CD8-positive, alpha-beta memory T cell (primary cell): ENCODE measurements at regions not wholly inside any gene's neighbourhood (a gene's known extent, or its start where the extent isn't known, plus 50 kb on each side); places are given as distances from the start of the nearest gene placed in this dataset.
A peak's percentile ranks its signal among the peaks of the same experiment; 100 is the strongest.

Source experiments
- CTCF ChIA-PET: fragments of 350-600 bp; sonication (Branson Sonifier 250); formaldehyde crosslinking; loops from one replicate; lab custom pipeline; 2021; ENCODE audit warnings: antibody characterized with exemption; lab: Charles Lee
- POLR2A ChIA-PET: fragments of 350-600 bp; sonication (Branson Sonifier 250); formaldehyde crosslinking; loops from one replicate; lab custom pipeline; 2021; ENCODE audit warnings: antibody characterized with exemption; lab: Charles Lee
- DNase-seq, 5 donors: peaks; one replicate each; pipeline versions ENCODE4 v3.0.0 to v3.0.0-alpha.2; 2020 to 2022; ENCODE audit warnings: mixed read lengths in 1 of 5
- H3K27ac ChIP-seq: one replicate; pipeline ENCODE4 v1.7.0; 2013; ENCODE audit warnings: low read depth, mild to moderate bottlenecking, low read length, moderate library complexity
- H3K27me3 ChIP-seq: 2 replicates; pipeline ENCODE4 v1.7.0; 2013; ENCODE audit warnings: low read length, mild to moderate bottlenecking; ENCODE audit not compliant: insufficient read depth, poor library complexity, severe bottlenecking
- H3K36me3 ChIP-seq: 2 replicates; pipeline ENCODE4 v1.7.0; 2013; ENCODE audit warnings: mild to moderate bottlenecking, low read length, moderate library complexity; ENCODE audit not compliant: insufficient read depth
- H3K4me1 ChIP-seq: 2 replicates; pipeline ENCODE4 v1.7.0; 2013; ENCODE audit warnings: mild to moderate bottlenecking, low read length, moderate library complexity; ENCODE audit not compliant: insufficient read depth
- H3K4me3 ChIP-seq: 2 replicates; pipeline ENCODE4 v1.7.0; 2013; ENCODE audit warnings: mild to moderate bottlenecking, low read length
- H3K9me3 ChIP-seq: 2 replicates; pipeline ENCODE4 v1.7.0; 2013; ENCODE audit warnings: mild to moderate bottlenecking, low read length
- H3K27ac Mint-ChIP-seq, 8 donors: one replicate each; pipeline ENCODE4 v1.8.0; 2020 to 2021; ENCODE audit warnings: mixed read lengths in 8 of 8, mild to moderate bottlenecking in 6 of 8, inconsistent platforms in 3 of 8, moderate library complexity in 3 of 8
- H3K27me3 Mint-ChIP-seq, 2 donors: one replicate each; pipeline ENCODE4 v1.8.0; 2020 to 2021; ENCODE audit warnings: mixed read lengths in 2 of 2, mild to moderate bottlenecking in 1 of 2, moderate library complexity in 1 of 2
- H3K36me3 Mint-ChIP-seq, 3 donors: one replicate each; pipeline ENCODE4 v1.8.0; 2020 to 2021; ENCODE audit warnings: mixed read lengths in 3 of 3, inconsistent platforms in 1 of 3, mild to moderate bottlenecking in 1 of 3
- H3K4me1 Mint-ChIP-seq, 3 donors: one replicate each; pipeline ENCODE4 v1.8.0; 2020 to 2021; ENCODE audit warnings: mixed read lengths in 3 of 3, inconsistent platforms in 1 of 3, mild to moderate bottlenecking in 1 of 3
- H3K4me3 Mint-ChIP-seq, 7 donors: one replicate each; pipeline ENCODE4 v1.8.0; 2020 to 2021; ENCODE audit warnings: mixed read lengths in 7 of 7, mild to moderate bottlenecking in 6 of 7, moderate library complexity in 4 of 7, inconsistent platforms in 2 of 7
- H3K9me3 Mint-ChIP-seq, 5 donors: one replicate each; pipeline ENCODE4 v1.8.0; 2020 to 2022; ENCODE audit warnings: mixed read lengths in 5 of 5, mild to moderate bottlenecking in 3 of 5, moderate library complexity in 2 of 5, inconsistent platforms in 1 of 5

- CTCF ChIA-PET: no interaction called here
- H3K27ac Mint-ChIP-seq: no peak overlapping the region
- no peaks in the 10 kb centered on the region for H3K4me1 ChIP-seq
- no peak overlapping the region for H3K27ac ChIP-seq
- H3K36me3 ChIP-seq: no peaks in the 10 kb centered on the region
- peaks cover 6 to 18% (median 10%) of the 10 kb centered on the region in 3 donors for H3K4me1 Mint-ChIP-seq
- DNase-seq: no peak
- no peak overlapping the region for H3K4me3 ChIP-seq
- H3K9me3 ChIP-seq: no peaks in the 10 kb centered on the region
- POLR2A ChIA-PET: no interaction called here
- H3K9me3 Mint-ChIP-seq: no peaks in the 10 kb centered on the region
- no peaks in the 10 kb centered on the region for H3K27me3 Mint-ChIP-seq
- H3K27me3 ChIP-seq: no peaks in the 10 kb centered on the region
- peaks cover 0 to 4% (median 0%) of the 10 kb centered on the region in 3 donors for H3K36me3 Mint-ChIP-seq
- H3K4me3 Mint-ChIP-seq: no peak overlapping the region
Measured at GRCh38 chr3:152126260-152126659, 142.5 kb upstream of the MBNL1 start.

DNA sequence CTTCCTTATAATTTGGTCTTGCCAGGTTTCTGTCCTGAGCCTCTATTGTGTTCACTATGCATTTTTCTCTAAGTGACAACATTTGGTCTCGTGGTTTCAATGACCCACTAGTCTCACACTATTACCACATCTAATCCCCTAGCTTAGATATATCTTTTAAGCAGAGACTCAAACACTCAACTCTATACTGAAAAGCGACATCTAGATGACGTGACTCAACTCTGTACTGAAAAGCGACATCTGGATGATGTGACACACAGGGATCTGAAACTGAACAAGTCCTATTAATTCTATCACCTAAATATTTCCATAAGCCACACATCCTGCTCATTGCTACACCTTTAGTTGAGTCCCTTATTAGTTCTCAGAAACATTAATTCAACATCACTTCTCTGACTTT, 141.7 kb upstream of the MBNL1 start:
- no peaks in the 10 kb centered on the region for H3K9me3 Mint-ChIP-seq
- no peak overlapping the region for H3K27ac ChIP-seq
- H3K9me3 ChIP-seq: no peaks in the 10 kb centered on the region
- CTCF ChIA-PET: no interaction called here
- H3K27me3 ChIP-seq: no peaks in the 10 kb centered on the region
- no peaks in the 10 kb centered on the region for H3K27me3 Mint-ChIP-seq
- H3K4me1 Mint-ChIP-seq: peaks cover 6 to 18% (median 10%) of the 10 kb centered on the region in 3 donors
- H3K4me1 ChIP-seq: no peaks in the 10 kb centered on the region
- no peak overlapping the region for H3K4me3 ChIP-seq
- DNase-seq: no peak
- peak overlapping the region in 1 of 7 donors; percentile 19 for H3K4me3 Mint-ChIP-seq
- peaks cover 0 to 4% (median 0%) of the 10 kb centered on the region in 3 donors for H3K36me3 Mint-ChIP-seq
- POLR2A ChIA-PET: no interaction called here
- H3K36me3 ChIP-seq: no peaks in the 10 kb centered on the region
- H3K27ac Mint-ChIP-seq: no peak overlapping the region

- no peak overlapping the region for H3K27ac ChIP-seq
- CTCF ChIA-PET: no interaction called here
- H3K4me3 ChIP-seq: no peak overlapping the region
- POLR2A ChIA-PET: no interaction called here
- Mint-ChIP-seq H3K36me3 (peaks cover 0 to 4% (median 0%) of the 10 kb centered on the region in 3 donors), H3K4me3 (no peak overlapping the region), H3K27ac (no peak overlapping the region), H3K4me1 (peaks cover 4 to 12% (median 8%) of the 10 kb centered on the region in 3 donors), H3K9me3 (no peaks in the 10 kb centered on the region), H3K27me3 (no peaks in the 10 kb centered on the region)
- no peaks in the 10 kb centered on the region for H3K9me3 ChIP-seq
- no peaks in the 10 kb centered on the region for H3K27me3 ChIP-seq
- DNase-seq: no peak
- no peaks in the 10 kb centered on the region for H3K36me3 ChIP-seq
- no peaks in the 10 kb centered on the region for H3K4me1 ChIP-seq
Measured at GRCh38 chr3:152128356-152128755, 140.4 kb upstream of the MBNL1 start.

DNA sequence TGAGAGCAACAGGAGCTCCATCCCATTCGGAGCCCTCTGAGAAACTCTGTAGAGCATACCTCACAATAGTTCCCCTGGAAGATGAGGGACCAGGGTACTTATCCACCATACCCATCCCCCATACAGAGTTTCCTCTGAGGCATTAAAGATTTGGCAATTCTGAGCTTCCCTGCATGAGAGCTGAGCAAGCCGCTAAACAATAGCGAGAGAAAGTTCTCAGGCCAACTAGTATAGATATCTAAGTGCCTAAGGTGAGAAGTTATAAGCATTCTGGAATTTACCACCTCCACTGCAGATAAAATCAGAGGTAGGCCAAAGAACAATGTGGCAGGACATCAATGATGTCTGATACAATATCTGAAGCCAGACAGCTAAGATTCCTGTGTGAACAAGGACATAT, 129.1 kb upstream of the MBNL1 start:
- ChIA-PET POLR2A (interaction anchor here (0.7 kb wide), 1 partner anchor 1726 kb away, joined by 3 read pairs; no protein-coding TSS in a partner anchor), CTCF (no interaction called here)
- H3K27me3 ChIP-seq: no peaks in the 10 kb centered on the region
- no peak overlapping the region for H3K27ac ChIP-seq
- Mint-ChIP-seq H3K4me1 (no peaks in the 10 kb centered on the region), H3K27me3 (no peaks in the 10 kb centered on the region), H3K36me3 (peaks cover 0 to 11% (median 6%) of the 10 kb centered on the region in 3 donors), H3K9me3 (peaks cover 0 to 4% (median 3%) of the 10 kb centered on the region in 5 donors), H3K27ac (no peak overlapping the region), H3K4me3 (no peak overlapping the region)
- no peaks in the 10 kb centered on the region for H3K9me3 ChIP-seq
- H3K4me1 ChIP-seq: no peaks in the 10 kb centered on the region
- no peak for DNase-seq
- no peak overlapping the region for H3K4me3 ChIP-seq
- no peaks in the 10 kb centered on the region for H3K36me3 ChIP-seq

DNA sequence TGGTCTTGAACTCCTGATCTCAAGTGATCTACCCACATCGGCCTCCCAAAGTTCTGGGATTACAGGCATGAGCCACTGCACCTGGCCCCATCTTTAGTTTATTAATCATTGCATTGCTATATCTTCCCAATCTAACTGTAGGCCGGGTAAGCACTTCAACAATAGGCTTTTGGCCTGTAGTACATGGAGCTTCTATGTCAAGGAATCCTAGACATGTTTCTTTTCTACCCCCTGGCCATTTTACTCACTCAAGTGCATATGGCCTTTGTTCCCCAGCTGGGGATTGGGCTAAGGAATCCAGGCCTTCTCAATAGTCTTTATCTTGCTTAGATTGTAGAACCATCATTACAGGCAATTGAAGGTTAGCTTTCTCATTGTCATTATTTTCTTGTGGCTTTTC, 122.3 kb upstream of the MBNL1 start:
- ChIA-PET CTCF (no interaction called here), POLR2A (no interaction called here)
- no peak overlapping the region for H3K4me3 Mint-ChIP-seq

GRCh38 chr3:152147748-152148147, 121.0 kb upstream of the MBNL1 start:
- H3K27me3 ChIP-seq: no peaks in the 10 kb centered on the region
- Mint-ChIP-seq H3K9me3 (no peaks in the 10 kb centered on the region), H3K27me3 (peaks cover 2 to 3% of the 10 kb centered on the region in 2 donors), H3K4me3 (no peak overlapping the region), H3K27ac (no peak overlapping the region), H3K4me1 (peaks cover 2 to 4% (median 2%) of the 10 kb centered on the region in 3 donors), H3K36me3 (peaks cover 0 to 3% (median 0%) of the 10 kb centered on the region in 3 donors)
- ChIA-PET CTCF (no interaction called here), POLR2A (no interaction called here)
- H3K4me3 ChIP-seq: no peak overlapping the region
- H3K36me3 ChIP-seq: no peaks in the 10 kb centered on the region
- no peaks in the 10 kb centered on the region for H3K9me3 ChIP-seq
- DNase-seq: no peak
- no peaks in the 10 kb centered on the region for H3K4me1 ChIP-seq
- no peak overlapping the region for H3K27ac ChIP-seq

More for the DNA sequence above, 122.3 kb upstream of the MBNL1 start:
- Mint-ChIP-seq H3K4me1 (peaks cover 2 to 4% (median 2%) of the 10 kb centered on the region in 3 donors), H3K27me3 (peaks cover 2 to 3% of the 10 kb centered on the region in 2 donors), H3K36me3 (peaks cover 0 to 3% (median 0%) of the 10 kb centered on the region in 3 donors), H3K9me3 (no peaks in the 10 kb centered on the region), H3K27ac (no peak overlapping the region)
- no peaks in the 10 kb centered on the region for H3K4me1 ChIP-seq
- no peak overlapping the region for H3K27ac ChIP-seq
- DNase-seq: no peak
- H3K36me3 ChIP-seq: no peaks in the 10 kb centered on the region
- H3K9me3 ChIP-seq: no peaks in the 10 kb centered on the region
- no peaks in the 10 kb centered on the region for H3K27me3 ChIP-seq
- H3K4me3 ChIP-seq: no peak overlapping the region

DNA sequence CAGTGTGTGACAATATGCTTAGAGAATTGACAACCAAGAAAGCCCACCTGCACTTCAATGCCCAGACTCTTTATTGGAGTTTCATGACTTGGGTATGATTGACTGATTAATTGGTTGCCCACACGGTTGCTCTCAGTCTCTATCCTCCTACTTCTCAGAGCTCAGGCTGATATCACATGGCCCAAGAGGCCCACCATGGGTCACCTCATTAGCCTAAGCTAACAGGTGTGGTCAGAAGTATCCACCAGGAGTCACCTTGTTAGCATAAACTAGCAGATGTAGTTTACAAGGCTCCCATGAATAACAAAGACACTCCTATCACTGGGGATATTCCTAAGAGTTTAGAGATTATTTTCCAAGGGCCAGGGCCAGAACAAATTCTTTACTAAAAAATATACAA, 120.2 kb upstream of the MBNL1 start:
- Mint-ChIP-seq H3K4me1 (peaks cover 2 to 4% (median 2%) of the 10 kb centered on the region in 3 donors), H3K36me3 (peaks cover 0 to 3% (median 0%) of the 10 kb centered on the region in 3 donors), H3K27ac (no peak overlapping the region), H3K27me3 (peaks cover 2 to 3% of the 10 kb centered on the region in 2 donors), H3K9me3 (no peaks in the 10 kb centered on the region), H3K4me3 (no peak overlapping the region)
- H3K4me3 ChIP-seq: no peak overlapping the region
- CTCF ChIA-PET: interaction anchor here (0.6 kb wide), 1 partner anchor 14 kb away, joined by 3 read pairs; no protein-coding TSS in a partner anchor
- H3K4me1 ChIP-seq: no peaks in the 10 kb centered on the region
- H3K9me3 ChIP-seq: no peaks in the 10 kb centered on the region
- no peaks in the 10 kb centered on the region for H3K27me3 ChIP-seq
- no peak for DNase-seq
- no peaks in the 10 kb centered on the region for H3K36me3 ChIP-seq
- POLR2A ChIA-PET: no interaction called here
- H3K27ac ChIP-seq: no peak overlapping the region

GRCh38 chr3:152149832-152150231, 118.9 kb upstream of the MBNL1 start:
- Mint-ChIP-seq H3K9me3 (no peaks in the 10 kb centered on the region), H3K27me3 (peaks cover 2 to 3% of the 10 kb centered on the region in 2 donors), H3K4me1 (peaks cover 2 to 4% (median 2%) of the 10 kb centered on the region in 3 donors), H3K4me3 (no peak overlapping the region), H3K27ac (no peak overlapping the region), H3K36me3 (peaks cover 0 to 3% (median 0%) of the 10 kb centered on the region in 3 donors)
- no peaks in the 10 kb centered on the region for H3K4me1 ChIP-seq
- H3K27ac ChIP-seq: no peak overlapping the region
- no peaks in the 10 kb centered on the region for H3K27me3 ChIP-seq
- no peak overlapping the region for H3K4me3 ChIP-seq
- H3K36me3 ChIP-seq: no peaks in the 10 kb centered on the region
- H3K9me3 ChIP-seq: no peaks in the 10 kb centered on the region
- ChIA-PET CTCF (no interaction called here), POLR2A (no interaction called here)
- DNase-seq: no peak
